PC-3 (cell line): ENCODE measurements at regions not wholly inside any gene's neighbourhood (a gene's known extent, or its start where the extent isn't known, plus 50 kb on each side); places are given as distances from the start of the nearest gene placed in this dataset.

Experiments used
- ATAC-seq: fragments of 200-7000 bp; cut with Tn5 transposase; 2 replicates; pipeline ENCODE4 v1.9.1; 2020; ENCODE audit warnings: mild to moderate bottlenecking, moderate library complexity
- BruUV-seq: library from RNA; stranded (reverse); fragments of 400-500 nt; replicated peaks from 2 replicates; lab custom pipeline; 2021; lab: Mats Ljungman, UMichigan
- CTCF ChIA-PET: fragments of 300-600 bp; sonication (Branson Sonifier 250); formaldehyde crosslinking; loops from one replicate; lab custom pipeline; 2022; ENCODE audit warnings: antibody characterized with exemption; lab: Charles Lee
- POLR2A ChIA-PET: fragments of 300-600 bp; sonication (Branson Sonifier 250); formaldehyde crosslinking; loops from one replicate; lab custom pipeline; 2022; ENCODE audit warnings: antibody characterized with exemption; ENCODE audit not compliant: unreplicated experiment; lab: Charles Lee
- DNase-seq: peaks from one replicate; pipeline ENCODE4 v3.0.0-alpha.2; 2015
- H2AFZ ChIP-seq: fragments of 300-600 bp; sonication (generic); 2 replicates; pipeline ENCODE4 v1.6.0; 2016; ENCODE audit warnings: antibody characterized with exemption, low read length
- H3F3A ChIP-seq: fragments of 300-600 bp; sonication (generic); one replicate; pipeline ENCODE4 v1.6.0; 2017; ENCODE audit warnings: antibody characterized with exemption, low read length, control low read depth, mild to moderate bottlenecking; ENCODE audit not compliant: unreplicated experiment
- H3K27ac ChIP-seq: fragments of 300-600 bp; sonication (generic); 2 replicates; pipeline ENCODE4 v1.5.1; 2016; ENCODE audit warnings: mild to moderate bottlenecking, low read length
- H3K27me3 ChIP-seq: fragments of 300-600 bp; sonication (generic); 2 replicates; pipeline ENCODE4 v1.6.1; 2016; ENCODE audit warnings: low read length, mixed read lengths
- H3K36me3 ChIP-seq: fragments of 300-600 bp; sonication (generic); 2 replicates; pipeline ENCODE4 v1.6.1; 2016; ENCODE audit warnings: low read depth, mixed run types, low read length, mixed read lengths
- H3K4me1 ChIP-seq: fragments of 300-600 bp; sonication (generic); 2 replicates; pipeline ENCODE4 v1.5.1; 2016; ENCODE audit warnings: low read length; ENCODE audit not compliant: insufficient read depth
- H3K4me2 ChIP-seq: fragments of 300-600 bp; sonication (generic); 2 replicates; pipeline ENCODE4 v1.6.0; 2016; ENCODE audit warnings: low read length
- H3K4me3 ChIP-seq: fragments of 300-600 bp; sonication (generic); 2 replicates; pipeline ENCODE4 v1.5.1; 2016; ENCODE audit warnings: mild to moderate bottlenecking, low read length, mixed read lengths
- H3K79me2 ChIP-seq: fragments of 300-600 bp; sonication (generic); 2 replicates; pipeline ENCODE4 v1.6.1; 2017; ENCODE audit warnings: low read length, mixed read lengths
- H3K9ac ChIP-seq: fragments of 300-600 bp; sonication (generic); 2 replicates; pipeline ENCODE4 v1.6.0; 2016; ENCODE audit warnings: mild to moderate bottlenecking, low read length
- H3K9me2 ChIP-seq: fragments of 300-600 bp; sonication (generic); replicated peaks from 2 replicates; pipeline ENCODE4 v1.6.1; 2016; ENCODE audit warnings: mixed run types, low read length, mixed read lengths
- H3K9me3 ChIP-seq: fragments of 300-600 bp; sonication (generic); 2 replicates; pipeline ENCODE4 v1.6.1; 2016; ENCODE audit warnings: low read length, mixed read lengths
- H4K20me1 ChIP-seq: fragments of 300-600 bp; sonication (generic); 2 replicates; pipeline ENCODE4 v1.6.1; 2016; ENCODE audit warnings: low read length, mixed read lengths
- EZH2 ChIP-seq: fragments of 300-600 bp; sonication (generic); IDR thresholded peaks from one replicate; pipeline ENCODE4 v1.6.1; 2017; ENCODE audit warnings: antibody characterized with exemption, mild to moderate bottlenecking, low read length; ENCODE audit not compliant: unreplicated experiment
- EZH2phosphoT487 ChIP-seq: fragments of 300-600 bp; sonication (generic); IDR thresholded peaks from 2 replicates; pipeline ENCODE4 v1.6.1; 2018; ENCODE audit warnings: mild to moderate bottlenecking, antibody characterized with exemption, low read length, borderline replicate concordance
- intact Hi-C: fragments of 100-400 bp; cut with micrococcal nuclease; formaldehyde crosslinking; loops from 2 replicates; pipeline ENCODE4 v1.9.0; 2023
- TF ChIP-seq, protein P1 (sequence below): fragments of 300-600 bp; sonication (generic); conservative IDR thresholded peaks from 2 replicates; pipeline ENCODE4 v1.5.1; 2017; ENCODE audit warnings: antibody characterized with exemption, low read depth, mild to moderate bottlenecking, low read length

DNA sequence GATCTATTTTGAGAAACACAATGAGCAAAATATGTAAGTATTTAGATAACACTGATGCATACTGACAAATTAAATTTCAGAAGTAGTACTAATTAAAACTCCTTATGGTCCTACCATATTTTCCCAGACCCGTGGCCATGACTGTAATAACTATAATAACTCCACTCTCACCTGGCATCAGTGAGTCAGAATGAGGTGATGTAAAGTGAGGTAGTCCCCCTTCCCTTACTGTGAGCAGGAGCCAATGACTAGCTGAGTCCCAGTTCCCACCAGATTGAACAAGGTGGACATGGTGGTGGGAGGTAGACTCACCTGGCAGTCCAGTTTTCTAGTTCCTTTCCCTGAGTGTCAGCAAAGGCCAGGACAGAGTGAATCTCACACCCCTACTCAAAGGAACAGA lies 630.5 kb upstream of the IGFBP3 start:
- intact Hi-C loops: no loop called here
- no peaks in the 10 kb centered on the region for H4K20me1 ChIP-seq
- H3K9ac ChIP-seq: no peak overlapping the region
- TF ChIP-seq EZH2: no peak
- TF ChIP-seq, protein P1, sequence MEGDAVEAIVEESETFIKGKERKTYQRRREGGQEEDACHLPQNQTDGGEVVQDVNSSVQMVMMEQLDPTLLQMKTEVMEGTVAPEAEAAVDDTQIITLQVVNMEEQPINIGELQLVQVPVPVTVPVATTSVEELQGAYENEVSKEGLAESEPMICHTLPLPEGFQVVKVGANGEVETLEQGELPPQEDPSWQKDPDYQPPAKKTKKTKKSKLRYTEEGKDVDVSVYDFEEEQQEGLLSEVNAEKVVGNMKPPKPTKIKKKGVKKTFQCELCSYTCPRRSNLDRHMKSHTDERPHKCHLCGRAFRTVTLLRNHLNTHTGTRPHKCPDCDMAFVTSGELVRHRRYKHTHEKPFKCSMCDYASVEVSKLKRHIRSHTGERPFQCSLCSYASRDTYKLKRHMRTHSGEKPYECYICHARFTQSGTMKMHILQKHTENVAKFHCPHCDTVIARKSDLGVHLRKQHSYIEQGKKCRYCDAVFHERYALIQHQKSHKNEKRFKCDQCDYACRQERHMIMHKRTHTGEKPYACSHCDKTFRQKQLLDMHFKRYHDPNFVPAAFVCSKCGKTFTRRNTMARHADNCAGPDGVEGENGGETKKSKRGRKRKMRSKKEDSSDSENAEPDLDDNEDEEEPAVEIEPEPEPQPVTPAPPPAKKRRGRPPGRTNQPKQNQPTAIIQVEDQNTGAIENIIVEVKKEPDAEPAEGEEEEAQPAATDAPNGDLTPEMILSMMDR: no peak
- TF ChIP-seq EZH2phosphoT487: no peak
- H3K36me3 ChIP-seq: no peaks in the 10 kb centered on the region
- ChIA-PET POLR2A (no interaction called here), CTCF (no interaction called here)
- no peak overlapping the region for H2AFZ ChIP-seq
- H3K4me2 ChIP-seq: no peak overlapping the region
- no peak for ATAC-seq
- no peaks in the 10 kb centered on the region for H3K9me2 ChIP-seq
- H3K4me1 ChIP-seq: peaks cover under 1% of the 10 kb centered on the region
- no peak overlapping the region for H3K4me3 ChIP-seq
- DNase-seq: no peak
- H3K27me3 ChIP-seq: no peaks in the 10 kb centered on the region
- H3K79me2 ChIP-seq: no peaks in the 10 kb centered on the region
- no peaks in the 10 kb centered on the region for H3F3A ChIP-seq
- no peaks in the 10 kb centered on the region for H3K9me3 ChIP-seq
- no peak overlapping the region for H3K27ac ChIP-seq
- no TSS peak for BruUV-seq

DNA sequence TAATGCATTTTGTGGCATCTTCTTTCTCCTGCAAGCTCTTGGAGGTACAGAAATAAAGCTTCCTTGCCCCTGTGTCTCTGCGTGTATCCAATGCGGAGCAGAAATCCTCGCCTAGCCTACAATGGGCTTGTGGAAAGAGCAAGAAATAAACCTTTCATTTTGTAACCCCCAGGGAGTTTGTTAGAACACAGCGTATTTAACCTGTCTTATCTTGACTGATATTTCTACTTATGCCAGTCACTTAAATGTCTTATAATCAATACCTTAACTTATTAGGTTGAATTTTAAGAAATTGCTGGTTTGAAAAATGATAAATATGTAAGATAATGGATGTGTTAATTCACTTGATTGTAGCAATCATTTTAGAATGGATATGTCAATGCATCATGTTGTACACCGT lies 629.8 kb upstream of the IGFBP3 start:
- ATAC-seq (no peak), DNase-seq (no peak)
- POLR2A ChIA-PET: interaction anchor here (0.5 kb wide), 1 partner anchor 133 kb away, joined by 4 read pairs; no protein-coding TSS in a partner anchor
- no peaks in the 10 kb centered on the region for H3K27me3 ChIP-seq
- no peak for TF ChIP-seq EZH2phosphoT487
- TF ChIP-seq EZH2: no peak
- TF ChIP-seq, protein P1: no peak
- H3K27ac ChIP-seq: no peak overlapping the region
- H2AFZ ChIP-seq: no peak overlapping the region
- H3K9ac ChIP-seq: no peak overlapping the region
- no peaks in the 10 kb centered on the region for H3K9me3 ChIP-seq
- CTCF ChIA-PET: no interaction called here
- intact Hi-C loops: no loop called here
- H4K20me1 ChIP-seq: no peaks in the 10 kb centered on the region
- H3K4me3 ChIP-seq: no peak overlapping the region
- H3F3A ChIP-seq: no peaks in the 10 kb centered on the region
- H3K36me3 ChIP-seq: no peaks in the 10 kb centered on the region
- H3K9me2 ChIP-seq: no peaks in the 10 kb centered on the region
- H3K4me2 ChIP-seq: no peak overlapping the region
- H3K4me1 ChIP-seq: peaks cover 8% of the 10 kb centered on the region
- no peaks in the 10 kb centered on the region for H3K79me2 ChIP-seq
- BruUV-seq: no TSS peak

DNA sequence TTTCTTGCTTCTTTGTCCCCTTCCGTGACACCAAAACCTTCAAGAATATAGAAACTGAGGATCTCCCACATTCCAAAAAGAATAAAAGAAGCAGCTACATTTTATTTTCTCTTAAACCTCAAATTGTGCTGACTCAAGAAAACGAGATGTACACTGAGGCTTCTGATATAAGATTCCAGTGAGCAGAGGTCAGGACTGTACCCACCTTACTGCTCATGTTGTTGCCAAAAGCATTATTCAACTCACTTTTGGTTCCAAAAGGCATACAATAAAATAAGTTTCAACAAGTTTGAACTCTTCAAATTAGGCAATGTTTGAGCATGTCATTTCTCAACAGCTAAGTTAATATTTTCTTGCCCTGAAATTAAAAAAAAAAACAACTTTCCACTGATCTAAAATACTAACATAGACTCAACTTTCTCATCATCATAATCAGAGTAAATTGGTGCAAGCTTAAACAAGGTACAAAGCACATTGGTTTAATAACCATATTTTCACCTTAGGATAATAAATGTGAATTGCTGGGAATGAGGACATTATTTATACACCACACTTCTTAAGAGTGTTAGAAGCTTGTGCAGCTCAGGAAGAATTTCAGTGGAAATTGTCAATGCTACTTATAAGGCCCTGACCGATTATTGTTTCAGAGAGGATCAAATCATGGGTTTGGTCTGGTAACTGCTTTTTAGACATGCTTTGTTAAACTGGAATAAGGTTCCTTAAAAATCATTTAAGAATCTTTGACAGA lies 629.0 kb upstream of the IGFBP3 start:
- Histone ChIP-seq H3F3A (no peaks in the 10 kb centered on the region), H3K27me3 (no peaks in the 10 kb centered on the region), H4K20me1 (no peaks in the 10 kb centered on the region), H2AFZ (no peak overlapping the region), H3K9ac (no peak overlapping the region), H3K4me3 (no peak overlapping the region), H3K9me3 (no peaks in the 10 kb centered on the region), H3K4me1 (peaks cover 15% of the 10 kb centered on the region), H3K9me2 (no peaks in the 10 kb centered on the region), H3K27ac (no peak overlapping the region), H3K4me2 (no peak overlapping the region), H3K36me3 (no peaks in the 10 kb centered on the region), H3K79me2 (no peaks in the 10 kb centered on the region)
- BruUV-seq: no TSS peak
- ChIA-PET POLR2A (no interaction called here), CTCF (no interaction called here)
- intact Hi-C loops: loop anchor here (5.0 to 10.0 kb wide), 2 partner anchors 32 to 665 kb away; partner anchors contain the start of gene IGFBP1
- no peak for ATAC-seq
- no peak for DNase-seq
- TF ChIP-seq EZH2 (no peak), EZH2phosphoT487 (no peak)
- TF ChIP-seq, protein P1: no peak
